Esophagus muscularis mucosa (tissue), 4 donors: ENCODE measurements at regions not wholly inside any gene's neighbourhood (a gene's known extent, or its start where the extent isn't known, plus 50 kb on each side); places are given as distances from the start of the nearest gene placed in this dataset.

Source experiments
- DNase-seq: peaks from one replicate; pipeline ENCODE4 v3.0.0-alpha.2; 2017; ENCODE audit errors: extremely low spot score
- H3K27ac ChIP-seq, 4 donors: fragments of 200-600 bp; sonication (generic); replicated peaks in 1 of 4; 1 replicate in 3 of 4; 2 replicates in 1 of 4; pipeline ENCODE4 v1.5.1; 2016 to 2019; ENCODE audit warnings: mild to moderate bottlenecking in 1 of 4
- H3K27me3 ChIP-seq, 4 donors: fragments of 200-600 bp; sonication (generic); one replicate each; pipeline versions ENCODE4 v1.5.1 to v1.6.0; 2016 to 2019
- H3K36me3 ChIP-seq, 4 donors: fragments of 200-600 bp; sonication (generic); one replicate each; pipeline ENCODE4 v1.5.1; 2016 to 2019
- H3K4me1 ChIP-seq, 4 donors: fragments of 200-600 bp; sonication (generic); one replicate each; pipeline ENCODE4 v1.5.1; 2016 to 2019
- H3K4me3 ChIP-seq, 4 donors: fragments of 200-600 bp; sonication (generic); 1 replicate in 2 of 4; 2 replicates in 2 of 4; pipeline ENCODE4 v1.5.1; 2016 to 2019; ENCODE audit warnings: mild to moderate bottlenecking in 4 of 4, moderate library complexity in 1 of 4
- H3K9me3 ChIP-seq, 4 donors: fragments of 200-600 bp; sonication (generic); 1 replicate in 3 of 4; 2 replicates in 1 of 4; pipeline ENCODE4 v1.5.1; 2016 to 2019
- EP300 ChIP-seq: sonication (generic); formaldehyde crosslinking; IDR thresholded peaks from one replicate; pipeline ENCODE4 v1.6.1; 2017; ENCODE audit warnings: antibody characterized with exemption
- POLR2A ChIP-seq: fragments of 450-650 bp; IDR thresholded peaks from one replicate; pipeline ENCODE4 v1.6.1; 2017; ENCODE audit warnings: antibody characterized with exemption, moderate library complexity, mild to moderate bottlenecking, low read depth
- POLR2AphosphoS5 ChIP-seq, 2 donors: sonication (generic); formaldehyde crosslinking; IDR thresholded peaks; one replicate each; pipeline ENCODE4 v1.6.1; 2017; ENCODE audit warnings: antibody characterized with exemption in 2 of 2
- WGBS: methylation state at CpG from one replicate; pipeline ENCODE4 v1.1.5; 2018; 5-methylcytosine and 5-hydroxymethylcytosine counted together
- intact Hi-C: fragments of 100-400 bp; cut with DNase I; formaldehyde crosslinking; loops from one replicate; pipeline ENCODE4 v1.15.1; 2023
- TF ChIP-seq, protein P1 (sequence below), 3 experiments: fragments of 200-600 bp in 2 of 3; fragments of 450-650 bp in 1 of 3; sonication (generic) in 2 of 3; IDR thresholded peaks; one replicate each; pipeline ENCODE4 v1.5.1; 2017 to 2019; ENCODE audit warnings: antibody characterized with exemption in 3 of 3, mild to moderate bottlenecking in 2 of 3, moderate library complexity in 1 of 3

DNA sequence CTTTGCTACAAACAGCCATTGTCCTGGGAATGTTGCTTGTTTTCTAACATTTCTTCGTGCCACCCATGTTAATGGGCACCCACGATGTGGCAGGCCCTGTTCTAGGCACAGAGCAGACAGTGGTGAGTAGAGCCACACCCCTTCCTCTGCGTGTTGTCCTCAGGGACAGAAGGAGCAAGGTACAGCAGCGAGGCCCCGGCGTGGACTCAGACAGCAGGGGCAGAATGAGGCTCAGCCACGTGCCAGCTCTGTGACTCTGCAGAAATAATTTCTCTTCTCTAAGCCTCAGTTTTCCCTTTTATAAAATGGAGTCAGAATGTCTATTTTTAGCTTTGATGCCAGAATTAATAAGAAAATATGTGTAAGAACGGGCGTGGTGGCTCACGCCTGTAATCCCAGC is 401.7 kb downstream of the TSN start:
- DNase-seq, result no peak
- no peak for TF ChIP-seq EP300
- no peak for TF ChIP-seq POLR2A
- TF ChIP-seq, protein P1, sequence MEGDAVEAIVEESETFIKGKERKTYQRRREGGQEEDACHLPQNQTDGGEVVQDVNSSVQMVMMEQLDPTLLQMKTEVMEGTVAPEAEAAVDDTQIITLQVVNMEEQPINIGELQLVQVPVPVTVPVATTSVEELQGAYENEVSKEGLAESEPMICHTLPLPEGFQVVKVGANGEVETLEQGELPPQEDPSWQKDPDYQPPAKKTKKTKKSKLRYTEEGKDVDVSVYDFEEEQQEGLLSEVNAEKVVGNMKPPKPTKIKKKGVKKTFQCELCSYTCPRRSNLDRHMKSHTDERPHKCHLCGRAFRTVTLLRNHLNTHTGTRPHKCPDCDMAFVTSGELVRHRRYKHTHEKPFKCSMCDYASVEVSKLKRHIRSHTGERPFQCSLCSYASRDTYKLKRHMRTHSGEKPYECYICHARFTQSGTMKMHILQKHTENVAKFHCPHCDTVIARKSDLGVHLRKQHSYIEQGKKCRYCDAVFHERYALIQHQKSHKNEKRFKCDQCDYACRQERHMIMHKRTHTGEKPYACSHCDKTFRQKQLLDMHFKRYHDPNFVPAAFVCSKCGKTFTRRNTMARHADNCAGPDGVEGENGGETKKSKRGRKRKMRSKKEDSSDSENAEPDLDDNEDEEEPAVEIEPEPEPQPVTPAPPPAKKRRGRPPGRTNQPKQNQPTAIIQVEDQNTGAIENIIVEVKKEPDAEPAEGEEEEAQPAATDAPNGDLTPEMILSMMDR (IDR thresholded peaks at IDR 0.05), result no peak
- no peak for TF ChIP-seq POLR2AphosphoS5 (IDR thresholded peaks at IDR 0.05)
- 89% methylated on average over 10 of the region's 10 CpGs for WGBS
- no peak overlapping the region for H3K27ac ChIP-seq
- H3K4me1 ChIP-seq, result no peaks in the 10 kb centered on the region
- H3K9me3 ChIP-seq, result no peaks in the 10 kb centered on the region
- intact Hi-C loops, result no loop called here
- no peaks in the 10 kb centered on the region for H3K27me3 ChIP-seq
- no peak overlapping the region for H3K4me3 ChIP-seq
- H3K36me3 ChIP-seq, result no peaks in the 10 kb centered on the region

DNA sequence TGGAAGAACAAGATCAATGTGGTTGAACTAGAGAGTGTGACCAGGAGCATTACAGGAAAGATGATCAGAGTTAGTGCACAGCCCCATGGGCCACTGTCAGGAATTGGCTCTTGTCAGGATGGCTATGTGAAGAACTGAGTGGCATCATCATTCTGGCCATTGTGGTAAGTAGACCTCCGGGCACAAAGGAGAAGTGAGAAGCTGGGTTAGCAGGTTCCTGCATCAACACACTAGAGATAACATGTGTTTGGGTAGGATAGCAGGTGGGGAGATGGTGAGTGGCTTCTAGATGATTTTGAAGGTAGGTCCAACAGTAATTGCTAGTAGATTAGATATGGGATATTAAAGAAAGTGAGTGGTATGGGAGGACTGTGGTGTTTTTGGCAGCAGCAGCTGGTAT is 408.2 kb downstream of the TSN start:
- no peaks in the 10 kb centered on the region for H3K36me3 ChIP-seq
- H3K27ac ChIP-seq, result no peak overlapping the region
- H3K9me3 ChIP-seq, result no peaks in the 10 kb centered on the region
- no peak overlapping the region for H3K4me3 ChIP-seq
- 88% methylated on average over 1 of the region's 1 CpG for WGBS
- H3K27me3 ChIP-seq, result no peaks in the 10 kb centered on the region
- TF ChIP-seq POLR2A (no peak), POLR2AphosphoS5 (IDR thresholded peaks at IDR 0.05) (no peak), EP300 (no peak)
- TF ChIP-seq, protein P1 (IDR thresholded peaks at IDR 0.05), result no peak
- no peaks in the 10 kb centered on the region for H3K4me1 ChIP-seq
- intact Hi-C loops, result no loop called here
- no peak for DNase-seq

DNA sequence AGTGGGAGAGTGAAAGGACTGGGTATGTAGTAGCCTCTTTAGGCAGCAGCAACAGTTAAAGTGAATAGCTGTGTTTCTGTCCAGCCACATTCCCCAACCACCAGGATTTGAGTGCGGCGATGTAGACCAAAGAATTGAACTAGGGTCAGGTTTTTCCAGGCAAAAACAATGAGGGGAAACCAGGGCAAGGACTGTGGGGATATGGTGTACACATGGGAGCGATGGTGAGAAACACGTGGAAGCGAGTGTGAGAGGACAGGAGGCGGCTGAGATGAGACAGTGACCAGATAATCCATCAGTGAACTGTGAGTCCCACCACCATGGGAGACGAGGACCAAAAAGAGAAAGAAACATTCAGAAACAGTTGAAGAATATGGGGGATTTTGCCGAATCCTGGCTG is 409.5 kb downstream of the TSN start:
- intact Hi-C loops, result no loop called here
- no peaks in the 10 kb centered on the region for H3K4me1 ChIP-seq
- no peaks in the 10 kb centered on the region for H3K36me3 ChIP-seq
- WGBS, result 93% methylated on average over 8 of the region's 8 CpGs
- no peaks in the 10 kb centered on the region for H3K9me3 ChIP-seq
- H3K4me3 ChIP-seq, result no peak overlapping the region
- no peaks in the 10 kb centered on the region for H3K27me3 ChIP-seq
- DNase-seq, result no peak
- TF ChIP-seq EP300, result no peak
- TF ChIP-seq POLR2AphosphoS5 (IDR thresholded peaks at IDR 0.05), result no peak
- TF ChIP-seq POLR2A, result no peak
- TF ChIP-seq, protein P1 (IDR thresholded peaks at IDR 0.05), result no peak
- H3K27ac ChIP-seq, result no peak overlapping the region

DNA sequence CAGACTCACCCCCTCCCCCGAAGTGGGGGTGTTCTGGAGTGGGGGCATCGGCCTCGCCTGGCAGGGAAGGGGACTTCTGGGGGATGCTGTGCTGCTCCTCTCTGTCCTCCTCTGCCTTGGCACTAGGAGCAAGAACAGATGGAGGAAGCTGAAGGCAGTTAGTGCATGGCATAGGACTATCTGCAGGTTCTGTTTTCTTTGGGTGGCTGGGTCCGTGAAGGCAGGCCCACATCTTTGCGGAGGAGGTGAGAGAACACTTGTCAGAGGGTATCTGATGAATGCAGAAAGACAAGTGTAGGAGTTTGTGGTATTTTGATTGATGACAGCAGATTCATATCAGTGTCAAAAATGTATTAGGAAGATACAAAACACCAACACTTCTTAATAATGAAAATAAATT is 411.4 kb downstream of the TSN start:
- Histone ChIP-seq H3K9me3 (no peaks in the 10 kb centered on the region), H3K27ac (no peak overlapping the region), H3K4me3 (no peak overlapping the region), H3K36me3 (no peaks in the 10 kb centered on the region), H3K4me1 (no peaks in the 10 kb centered on the region), H3K27me3 (no peaks in the 10 kb centered on the region)
- TF ChIP-seq EP300 (no peak), POLR2AphosphoS5 (IDR thresholded peaks at IDR 0.05) (no peak), POLR2A (no peak)
- TF ChIP-seq, protein P1 (IDR thresholded peaks at IDR 0.05), result no peak
- WGBS, result 84% methylated on average over 5 of the region's 5 CpGs
- intact Hi-C loops, result no loop called here
- DNase-seq, result no peak

DNA sequence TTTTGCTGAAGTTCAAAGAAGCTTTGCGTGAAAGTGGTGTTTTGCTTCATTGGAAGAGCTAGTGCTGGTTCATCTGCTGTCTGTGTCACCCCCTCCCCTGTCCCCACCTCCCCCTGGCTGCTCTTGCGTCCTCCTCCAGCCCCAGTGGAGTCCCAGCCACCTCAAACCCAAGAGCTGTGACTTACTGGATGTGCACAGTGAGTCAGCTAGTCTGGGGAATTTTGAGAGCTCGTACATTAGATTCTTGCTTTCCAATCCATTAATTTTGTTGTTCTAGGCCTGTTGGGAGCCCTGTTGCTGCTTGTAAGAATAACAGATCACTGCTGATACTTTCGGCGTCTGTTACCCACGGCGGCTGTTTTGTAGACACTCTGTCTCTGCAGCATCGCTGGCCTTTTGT is 412.1 kb downstream of the TSN start:
- no peak for DNase-seq
- TF ChIP-seq POLR2A, result no peak
- TF ChIP-seq, protein P1 (IDR thresholded peaks at IDR 0.05), result no peak
- H3K4me3 ChIP-seq, result no peak overlapping the region
- H3K27me3 ChIP-seq, result no peaks in the 10 kb centered on the region
- intact Hi-C loops, result no loop called here
- no peaks in the 10 kb centered on the region for H3K9me3 ChIP-seq
- no peaks in the 10 kb centered on the region for H3K36me3 ChIP-seq
- 92% methylated on average over 8 of the region's 8 CpGs for WGBS
- H3K27ac ChIP-seq, result no peak overlapping the region
- H3K4me1 ChIP-seq, result no peaks in the 10 kb centered on the region
